ENCODE measurements at regions not wholly inside any gene's neighbourhood (a gene's known extent, or its start where the extent isn't known, plus 50 kb on each side); places are given as distances from the start of the nearest gene placed in this dataset.

GRCh38 chr7:93029056-93029455 is 88.7 kb downstream of the SAMD9 start:
- Histone ChIP-seq H3K4me1 (ENCODE audit: control insufficient read depth, insufficient read depth, low read length) (no peaks in the 10 kb centered on the region), H3K36me3 (ENCODE audit: control insufficient read depth in 2 of 2, insufficient read depth in 1 of 2, low read length in 2 of 2) (no peaks in the 10 kb centered on the region), H3K4me3 (ENCODE audit: low read depth, low read length) (no peak overlapping the region), H3K27ac (ENCODE audit: extremely low read depth, low read depth, low read length) (no peak overlapping the region), H3K9me3 (ENCODE audit: control insufficient read depth, insufficient read depth, low read depth, low read length) (no peaks in the 10 kb centered on the region)
- CTCF ChIA-PET: interaction anchor here (0.5 kb wide), 1 partner anchor 28 kb away, joined by 3 read pairs; no protein-coding TSS in a partner anchor
- POLR2A ChIA-PET: interaction anchor here (0.6 kb wide), 1 partner anchor 351 kb away, joined by 3 read pairs; no protein-coding TSS in a partner anchor
- TF ChIP-seq ZNF426 (tag by site-specific recombination; IDR thresholded peaks at IDR 0.05) (no peak), ZNF37A (tag by site-specific recombination; IDR thresholded peaks at IDR 0.05) (no peak), ZNF394 (tag by site-specific recombination; IDR thresholded peaks at IDR 0.05; ENCODE audit: borderline replicate concordance) (no peak), WT1 (tag by site-specific recombination; IDR thresholded peaks at IDR 0.05) (no peak), ZNF324 (tag by site-specific recombination; IDR thresholded peaks at IDR 0.05) (no peak), ZNF366 (tag by site-specific recombination; conservative IDR thresholded peaks at IDR 0.05) (no peak), ZNF10 (tag by site-specific recombination; IDR thresholded peaks at IDR 0.05) (no peak), ZNF24 (tag by site-specific recombination; IDR thresholded peaks at IDR 0.05) (no peak), ZNF311 (tag by site-specific recombination; IDR thresholded peaks at IDR 0.05; ENCODE audit: borderline replicate concordance) (no peak)
- TF ChIP-seq, protein P1, sequence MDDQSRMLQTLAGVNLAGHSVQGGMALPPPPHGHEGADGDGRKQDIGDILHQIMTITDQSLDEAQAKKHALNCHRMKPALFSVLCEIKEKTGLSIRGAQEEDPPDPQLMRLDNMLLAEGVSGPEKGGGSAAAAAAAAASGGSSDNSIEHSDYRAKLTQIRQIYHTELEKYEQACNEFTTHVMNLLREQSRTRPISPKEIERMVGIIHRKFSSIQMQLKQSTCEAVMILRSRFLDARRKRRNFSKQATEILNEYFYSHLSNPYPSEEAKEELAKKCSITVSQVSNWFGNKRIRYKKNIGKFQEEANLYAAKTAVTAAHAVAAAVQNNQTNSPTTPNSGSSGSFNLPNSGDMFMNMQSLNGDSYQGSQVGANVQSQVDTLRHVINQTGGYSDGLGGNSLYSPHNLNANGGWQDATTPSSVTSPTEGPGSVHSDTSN (CRISPR knock-in tag; IDR thresholded peaks at IDR 0.05): no peak
- TF ChIP-seq, protein P2, sequence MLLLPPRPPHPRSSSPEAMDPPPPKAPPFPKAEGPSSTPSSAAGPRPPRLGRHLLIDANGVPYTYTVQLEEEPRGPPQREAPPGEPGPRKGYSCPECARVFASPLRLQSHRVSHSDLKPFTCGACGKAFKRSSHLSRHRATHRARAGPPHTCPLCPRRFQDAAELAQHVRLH (tag by site-specific recombination; IDR thresholded peaks at IDR 0.05): no peak

DNA sequence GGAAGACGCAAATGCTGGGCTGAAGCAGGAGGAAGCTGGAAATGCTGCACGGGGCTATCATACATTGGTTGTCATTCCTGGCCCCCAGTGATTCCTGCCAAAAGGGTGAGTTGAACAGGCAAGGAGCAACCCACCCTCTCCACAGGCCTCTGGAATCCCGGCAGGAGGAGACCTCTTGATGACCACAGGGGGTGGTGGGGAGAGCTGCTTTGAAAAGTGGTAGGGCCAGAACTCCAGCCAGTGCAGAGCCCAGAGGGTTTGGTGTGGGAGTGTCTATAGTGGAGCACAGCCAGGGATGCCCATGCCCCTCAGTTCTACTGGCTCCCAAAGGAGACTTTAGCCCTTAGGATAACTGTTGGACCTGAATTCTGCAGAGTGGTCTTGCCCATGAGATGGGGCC is 89.2 kb downstream of the SAMD9 start:
- H3K4me1 ChIP-seq (ENCODE audit: control insufficient read depth, insufficient read depth, low read length): no peaks in the 10 kb centered on the region
- no peak overlapping the region for H3K4me3 ChIP-seq (ENCODE audit: low read depth, low read length)
- POLR2A ChIA-PET: interaction anchor here (0.6 kb wide), 1 partner anchor 351 kb away, joined by 3 read pairs; no protein-coding TSS in a partner anchor
- H3K27ac ChIP-seq (ENCODE audit: extremely low read depth, low read depth, low read length): no peak overlapping the region
- no peaks in the 10 kb centered on the region for H3K36me3 ChIP-seq (ENCODE audit: control insufficient read depth in 2 of 2, insufficient read depth in 1 of 2, low read length in 2 of 2)
- TF ChIP-seq ZFP69B (tag by site-specific recombination; IDR thresholded peaks at IDR 0.05): no peak
- TF ChIP-seq ZNF175 (tag by site-specific recombination; IDR thresholded peaks at IDR 0.05): no peak
- TF ChIP-seq INSM2 (tag by site-specific recombination; IDR thresholded peaks at IDR 0.05): no peak
- no peak for TF ChIP-seq REST (tag by site-specific recombination; IDR thresholded peaks at IDR 0.05)
- TF ChIP-seq ZNF837 (tag by site-specific recombination; IDR thresholded peaks at IDR 0.05): no peak
- no peak for TF ChIP-seq ZNF596 (tag by site-specific recombination; IDR thresholded peaks at IDR 0.05)
- no peak for TF ChIP-seq ZNF548 (tag by site-specific recombination; IDR thresholded peaks at IDR 0.05)
- no peak for TF ChIP-seq ZNF214 (tag by site-specific recombination; IDR thresholded peaks at IDR 0.05; ENCODE audit: borderline replicate concordance)
- TF ChIP-seq, protein P3, sequence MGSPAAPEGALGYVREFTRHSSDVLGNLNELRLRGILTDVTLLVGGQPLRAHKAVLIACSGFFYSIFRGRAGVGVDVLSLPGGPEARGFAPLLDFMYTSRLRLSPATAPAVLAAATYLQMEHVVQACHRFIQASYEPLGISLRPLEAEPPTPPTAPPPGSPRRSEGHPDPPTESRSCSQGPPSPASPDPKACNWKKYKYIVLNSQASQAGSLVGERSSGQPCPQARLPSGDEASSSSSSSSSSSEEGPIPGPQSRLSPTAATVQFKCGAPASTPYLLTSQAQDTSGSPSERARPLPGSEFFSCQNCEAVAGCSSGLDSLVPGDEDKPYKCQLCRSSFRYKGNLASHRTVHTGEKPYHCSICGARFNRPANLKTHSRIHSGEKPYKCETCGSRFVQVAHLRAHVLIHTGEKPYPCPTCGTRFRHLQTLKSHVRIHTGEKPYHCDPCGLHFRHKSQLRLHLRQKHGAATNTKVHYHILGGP (tag by site-specific recombination; IDR thresholded peaks at IDR 0.05): no peak
- no peaks in the 10 kb centered on the region for H3K9me3 ChIP-seq (ENCODE audit: control insufficient read depth, insufficient read depth, low read depth, low read length)
- CTCF ChIA-PET: no interaction called here
